ENCODE measurements at regions not wholly inside any gene's neighbourhood (a gene's known extent, or its start where the extent isn't known, plus 50 kb on each side); places are given as distances from the start of the nearest gene placed in this dataset.
"Not testable (repeated sequence)": the region's sequence is repeated elsewhere in the genome, so short reads cannot be mapped to it uniquely, and the experiment has no call there.

DNA sequence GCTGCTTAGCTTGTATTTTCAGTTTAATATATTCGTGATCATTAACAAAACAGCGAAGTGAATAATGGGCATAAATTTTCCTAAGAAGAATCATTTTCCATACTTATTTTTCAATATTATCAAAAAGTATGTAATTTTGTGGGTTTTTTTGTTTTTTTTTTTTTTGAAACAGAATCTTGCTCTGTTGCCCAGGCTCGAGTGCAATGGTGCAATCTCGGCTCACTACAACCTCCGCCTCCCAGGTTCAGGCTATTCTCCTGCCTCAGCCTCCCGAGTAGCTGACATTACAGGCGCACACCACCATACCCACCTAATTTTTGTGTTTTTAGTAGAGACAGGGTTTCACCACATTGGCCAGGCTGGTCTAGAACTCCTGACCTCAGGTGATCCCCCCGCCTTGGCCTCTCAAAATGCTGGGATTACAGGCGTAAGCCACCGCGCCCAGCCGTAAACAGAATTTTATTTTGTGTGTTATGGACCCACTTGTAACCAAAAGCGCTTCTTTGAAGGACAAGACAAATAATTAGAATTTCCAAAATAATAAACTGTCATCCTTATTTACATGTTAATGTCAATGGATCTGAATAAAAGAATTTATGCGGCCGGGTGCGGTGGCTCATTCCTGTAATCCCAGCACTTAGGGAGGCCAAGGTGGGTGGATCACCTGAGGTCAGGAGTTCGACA, 286.5 kb upstream of the MKLN1 start:
- BruUV-seq (replicated peaks); DNase-seq (ENCODE audit: low read depth, low spot score); H3K9ac ChIP-seq (ENCODE audit: low read length); H3K9me2 ChIP-seq (ENCODE audit: insufficient read depth); H3K36me3 ChIP-seq (ENCODE audit: control insufficient read depth in 1 of 2, insufficient read depth in 2 of 2, low read length in 2 of 2); H3K9me3 ChIP-seq (ENCODE audit: control insufficient read depth in 1 of 2, insufficient read depth in 1 of 2, low read depth in 1 of 2, low read length in 2 of 2); H3K4me3 ChIP-seq (replicated peaks in 1 of 2; ENCODE audit: low read depth in 1 of 2, low read length in 2 of 2); ATAC-seq; H3K27me3 ChIP-seq (ENCODE audit: insufficient read depth, low read length); H4K20me1 ChIP-seq (ENCODE audit: insufficient read depth); H2AFZ ChIP-seq (ENCODE audit: low read depth, low read length, poor library complexity, severe bottlenecking): not testable (repeated sequence)
- Histone ChIP-seq H3K4me1 (ENCODE audit: control insufficient read depth in 1 of 2, insufficient read depth in 2 of 2, low read length in 2 of 2) (peaks cover 56 to 63% of the 10 kb centered on the region in 2 experiments), H3K79me2 (ENCODE audit: insufficient read depth, low read length) (peaks cover 46% of the 10 kb centered on the region), H3K4me2 (ENCODE audit: low read length) (peak overlapping the region; percentile 7), H3K27ac (ENCODE audit: low read depth, low read length) (peak overlapping the region; percentile 65)
- intact Hi-C loops (cut with micrococcal nuclease): loop anchor here (2.0 kb wide), 1 partner anchor 166 kb away; no protein-coding TSS in a partner anchor
- ChIA-PET CTCF (interaction anchor here (1.1 to 3.0 kb wide), 8 partner anchors 28 to 262 kb away, joined by 3 to 26 read pairs (median 5); no protein-coding TSS in a partner anchor), POLR2A (interaction anchor here (1.2 to 1.5 kb wide), 2 partner anchors 80 to 137 kb away, joined by 5 to 7 read pairs; no protein-coding TSS in a partner anchor), RAD21 (ENCODE audit: low non-redundant PET in 1 of 2, low total read pairs in 2 of 2, uncharacterized antibody in 2 of 2, unreplicated experiment in 2 of 2) (interaction anchor here (1.2 to 1.4 kb wide), 2 partner anchors 59 to 167 kb away, joined by 3 read pairs; no protein-coding TSS in a partner anchor)

DNA sequence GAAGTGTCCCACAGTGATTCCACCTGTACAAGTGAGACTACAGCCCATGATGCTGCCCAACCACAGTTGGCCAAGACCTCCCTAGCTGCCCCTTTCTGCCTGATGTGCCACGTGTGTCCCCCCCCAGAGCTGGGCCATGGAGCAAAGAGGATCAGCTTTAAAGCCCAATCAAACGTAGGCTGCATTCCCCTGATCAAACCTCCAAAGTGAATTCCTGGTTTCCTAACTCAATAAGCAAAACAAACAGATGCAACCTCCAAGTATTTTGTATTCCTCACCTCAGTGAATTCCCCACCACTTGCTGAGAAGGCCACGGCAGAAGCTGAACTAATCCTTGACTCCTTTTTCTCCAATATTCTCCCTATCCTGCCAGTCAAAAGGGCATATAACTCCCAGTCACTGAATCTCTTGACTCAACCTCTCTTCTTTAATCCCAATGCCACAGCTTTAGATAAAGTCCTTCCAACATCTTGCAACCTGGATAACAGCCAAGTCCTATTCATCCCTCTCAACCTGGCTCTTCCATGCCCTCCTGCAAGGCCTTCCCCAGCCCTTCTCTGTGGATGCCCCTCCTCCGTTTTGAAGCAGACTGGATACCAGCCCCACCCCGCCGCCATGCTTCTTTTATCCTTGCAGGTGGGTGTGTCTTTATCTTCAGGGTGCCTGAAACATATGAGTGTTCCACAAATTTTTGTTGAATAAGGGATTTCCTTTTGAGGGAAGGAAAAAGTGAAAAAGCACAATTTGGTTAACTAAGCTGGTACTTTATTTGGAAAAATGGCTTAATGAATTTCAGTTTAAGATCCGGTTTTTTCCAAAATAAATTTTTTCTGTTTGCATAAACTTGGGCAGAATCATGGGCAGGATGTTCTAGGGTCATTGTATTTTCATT, 285.2 kb upstream of the MKLN1 start:
- peak overlapping the region; percentile 5; the same call in 1 of the 2 replicates for H3K4me2 ChIP-seq (ENCODE audit: low read length)
- no peaks in the 10 kb centered on the region for H3K27me3 ChIP-seq (ENCODE audit: insufficient read depth, low read length)
- peaks cover 0 to 7% of the 10 kb centered on the region in 2 experiments; a peak in 1 of 4 replicates for H3K36me3 ChIP-seq (ENCODE audit: control insufficient read depth in 1 of 2, insufficient read depth in 2 of 2, low read length in 2 of 2)
- H3K9me2 ChIP-seq (ENCODE audit: insufficient read depth): no peaks in the 10 kb centered on the region
- ChIA-PET POLR2A (no interaction called here), RAD21 (ENCODE audit: low non-redundant PET in 1 of 2, low total read pairs in 2 of 2, uncharacterized antibody in 2 of 2, unreplicated experiment in 2 of 2) (interaction anchor here (0.7 to 1.0 kb wide), 2 partner anchors 26 to 143 kb away, joined by 3 read pairs; no protein-coding TSS in a partner anchor), CTCF (interaction anchor here (1.2 to 3.0 kb wide), 3 partner anchors 83 to 260 kb away, joined by 3 to 15 read pairs (median 10); no protein-coding TSS in a partner anchor)
- no peak overlapping the region for H3K9ac ChIP-seq (ENCODE audit: low read length)
- intact Hi-C loops (cut with micrococcal nuclease): no loop called here
- DNase-seq (ENCODE audit: low read depth, low spot score) (no peak), ATAC-seq (no peak)
- no peak overlapping the region for H3K4me3 ChIP-seq (replicated peaks in 1 of 2; ENCODE audit: low read depth in 1 of 2, low read length in 2 of 2)
- peaks cover 40% of the 10 kb centered on the region for H3K79me2 ChIP-seq (ENCODE audit: insufficient read depth, low read length)
- H4K20me1 ChIP-seq (ENCODE audit: insufficient read depth): no peaks in the 10 kb centered on the region
- no peaks in the 10 kb centered on the region for H3K9me3 ChIP-seq (ENCODE audit: control insufficient read depth in 1 of 2, insufficient read depth in 1 of 2, low read depth in 1 of 2, low read length in 2 of 2)
- no peak overlapping the region for H2AFZ ChIP-seq (ENCODE audit: low read depth, low read length, poor library complexity, severe bottlenecking)
- H3K27ac ChIP-seq (ENCODE audit: low read depth, low read length): peak overlapping the region; percentile 65
- H3K4me1 ChIP-seq (ENCODE audit: control insufficient read depth in 1 of 2, insufficient read depth in 2 of 2, low read length in 2 of 2): peaks cover 51 to 58% of the 10 kb centered on the region in 2 experiments
- BruUV-seq (replicated peaks): no TSS peak
- 0 out of 2 replicates have a peak, but pooled peaks have one; percentile 17 for TF ChIP-seq SP1 (IDR thresholded peaks at IDR 0.05; ENCODE audit: low read depth)
- peak; percentile 36 for TF ChIP-seq TCF7L2 (IDR thresholded peaks at IDR 0.05; ENCODE audit: borderline replicate concordance, extremely low read depth, insufficient read depth, insufficient read length)
- TF ChIP-seq, protein P1, sequence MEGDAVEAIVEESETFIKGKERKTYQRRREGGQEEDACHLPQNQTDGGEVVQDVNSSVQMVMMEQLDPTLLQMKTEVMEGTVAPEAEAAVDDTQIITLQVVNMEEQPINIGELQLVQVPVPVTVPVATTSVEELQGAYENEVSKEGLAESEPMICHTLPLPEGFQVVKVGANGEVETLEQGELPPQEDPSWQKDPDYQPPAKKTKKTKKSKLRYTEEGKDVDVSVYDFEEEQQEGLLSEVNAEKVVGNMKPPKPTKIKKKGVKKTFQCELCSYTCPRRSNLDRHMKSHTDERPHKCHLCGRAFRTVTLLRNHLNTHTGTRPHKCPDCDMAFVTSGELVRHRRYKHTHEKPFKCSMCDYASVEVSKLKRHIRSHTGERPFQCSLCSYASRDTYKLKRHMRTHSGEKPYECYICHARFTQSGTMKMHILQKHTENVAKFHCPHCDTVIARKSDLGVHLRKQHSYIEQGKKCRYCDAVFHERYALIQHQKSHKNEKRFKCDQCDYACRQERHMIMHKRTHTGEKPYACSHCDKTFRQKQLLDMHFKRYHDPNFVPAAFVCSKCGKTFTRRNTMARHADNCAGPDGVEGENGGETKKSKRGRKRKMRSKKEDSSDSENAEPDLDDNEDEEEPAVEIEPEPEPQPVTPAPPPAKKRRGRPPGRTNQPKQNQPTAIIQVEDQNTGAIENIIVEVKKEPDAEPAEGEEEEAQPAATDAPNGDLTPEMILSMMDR (IDR thresholded peaks at IDR 0.05 in 2 of 3, conservative IDR thresholded peaks at IDR 0.05 in 1 of 3; ENCODE audit: borderline replicate concordance in 1 of 3, insufficient read depth in 1 of 3, low read depth in 2 of 3, low read length in 2 of 3): no peak
